Body of pancreas (tissue), 4 donors: ENCODE measurements at regions not wholly inside any gene's neighbourhood (a gene's known extent, or its start where the extent isn't known, plus 50 kb on each side); places are given as distances from the start of the nearest gene placed in this dataset.
"Not testable (repeated sequence)": the region's sequence is repeated elsewhere in the genome, so short reads cannot be mapped to it uniquely, and the experiment has no call there.

Source experiments
- ATAC-seq: fragments of 150-250 bp; one replicate; pipeline ENCODE4 v1.9.1; 2016
- DNase-seq, 4 donors: peaks; one replicate each; pipeline ENCODE4 v3.0.0-alpha.2; 2019
- H3K27ac ChIP-seq, 4 donors: fragments of 200-600 bp; sonication (generic); 1 replicate in 3 of 4; 2 replicates in 1 of 4; pipeline versions ENCODE4 v1.5.1 to v1.6.1; 2016 to 2019; ENCODE audit warnings: mild to moderate bottlenecking in 1 of 4, mixed read lengths in 1 of 4, moderate library complexity in 1 of 4
- H3K27me3 ChIP-seq, 2 donors: fragments of 200-600 bp; sonication (generic); one replicate each; pipeline ENCODE4 v1.6.0; 2016; ENCODE audit warnings: mild to moderate bottlenecking in 1 of 2
- H3K36me3 ChIP-seq, 2 donors: fragments of 200-600 bp; sonication (generic); replicated peaks in 1 of 2; 2 replicates each; pipeline ENCODE4 v1.5.1; 2016; ENCODE audit warnings: low read depth in 2 of 2; ENCODE audit not compliant: insufficient read depth in 1 of 2
- H3K4me1 ChIP-seq: fragments of 200-600 bp; sonication (generic); one replicate; pipeline ENCODE4 v1.6.0; 2016
- H3K4me3 ChIP-seq, 2 donors: fragments of 200-600 bp; sonication (generic); 1 replicate in 1 of 2; 2 replicates in 1 of 2; pipeline ENCODE4 v1.5.1; 2016 to 2019
- H3K9me3 ChIP-seq, 3 donors: fragments of 200-600 bp; sonication (generic); 1 replicate in 2 of 3; 2 replicates in 1 of 3; pipeline ENCODE4 v1.5.1; 2016
- POLR2A ChIP-seq, 3 donors: fragments of 450-650 bp; IDR thresholded peaks; one replicate each; pipeline ENCODE4 v1.6.1; 2016; ENCODE audit warnings: antibody characterized with exemption in 3 of 3, mild to moderate bottlenecking in 2 of 3
- WGBS, 2 donors: methylation state at CpG; one replicate each; pipeline ENCODE4 v1.1.5; 2017; 5-methylcytosine and 5-hydroxymethylcytosine counted together
- intact Hi-C: fragments of 100-400 bp; cut with DNase I; formaldehyde crosslinking; loops from one replicate; pipeline ENCODE4 v1.15.1; 2023
- TF ChIP-seq, protein P1 (sequence below), 7 experiments: fragments of 450-650 bp in 4 of 7; fragments of 200-600 bp in 3 of 7; sonication (generic) in 3 of 7; IDR thresholded peaks; one replicate each; pipeline ENCODE4 v1.5.1; 2016 to 2019; ENCODE audit warnings: antibody characterized with exemption in 7 of 7

DNA sequence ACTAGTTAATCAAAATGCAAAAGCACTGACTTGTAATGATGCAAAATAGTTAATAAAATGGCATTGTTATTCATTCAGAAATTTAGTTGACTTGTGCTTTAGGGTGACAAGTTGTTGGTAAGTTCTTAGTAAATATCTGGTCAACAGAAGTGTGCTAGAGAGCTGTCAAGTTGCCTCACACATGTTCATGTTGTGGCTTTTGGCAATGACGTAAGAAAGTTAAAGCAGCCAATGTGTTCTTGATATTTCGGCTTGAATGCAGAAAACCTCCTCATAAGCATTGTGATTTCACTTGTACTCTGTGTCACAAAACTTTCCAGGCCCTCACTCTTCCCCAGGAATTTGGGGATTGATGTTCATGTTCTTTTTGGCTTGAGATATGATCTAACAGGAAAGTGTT lies 626.7 kb downstream of the PRR16 start:
- Histone ChIP-seq H3K4me3 (no peak overlapping the region), H3K27me3 (no peaks in the 10 kb centered on the region), H3K9me3 (no peaks in the 10 kb centered on the region), H3K36me3 (no peaks in the 10 kb centered on the region), H3K4me1 (no peaks in the 10 kb centered on the region), H3K27ac (no peak overlapping the region)
- WGBS, 2 donors, result 59 to 65% methylated on average over 2 of the region's 2 CpGs
- intact Hi-C loops, result no loop called here
- ATAC-seq (no peak), DNase-seq (no peak)
- TF ChIP-seq, protein P1, sequence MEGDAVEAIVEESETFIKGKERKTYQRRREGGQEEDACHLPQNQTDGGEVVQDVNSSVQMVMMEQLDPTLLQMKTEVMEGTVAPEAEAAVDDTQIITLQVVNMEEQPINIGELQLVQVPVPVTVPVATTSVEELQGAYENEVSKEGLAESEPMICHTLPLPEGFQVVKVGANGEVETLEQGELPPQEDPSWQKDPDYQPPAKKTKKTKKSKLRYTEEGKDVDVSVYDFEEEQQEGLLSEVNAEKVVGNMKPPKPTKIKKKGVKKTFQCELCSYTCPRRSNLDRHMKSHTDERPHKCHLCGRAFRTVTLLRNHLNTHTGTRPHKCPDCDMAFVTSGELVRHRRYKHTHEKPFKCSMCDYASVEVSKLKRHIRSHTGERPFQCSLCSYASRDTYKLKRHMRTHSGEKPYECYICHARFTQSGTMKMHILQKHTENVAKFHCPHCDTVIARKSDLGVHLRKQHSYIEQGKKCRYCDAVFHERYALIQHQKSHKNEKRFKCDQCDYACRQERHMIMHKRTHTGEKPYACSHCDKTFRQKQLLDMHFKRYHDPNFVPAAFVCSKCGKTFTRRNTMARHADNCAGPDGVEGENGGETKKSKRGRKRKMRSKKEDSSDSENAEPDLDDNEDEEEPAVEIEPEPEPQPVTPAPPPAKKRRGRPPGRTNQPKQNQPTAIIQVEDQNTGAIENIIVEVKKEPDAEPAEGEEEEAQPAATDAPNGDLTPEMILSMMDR (IDR thresholded peaks at IDR 0.05), result no peak
- no peak for TF ChIP-seq POLR2A (IDR thresholded peaks at IDR 0.05)

DNA sequence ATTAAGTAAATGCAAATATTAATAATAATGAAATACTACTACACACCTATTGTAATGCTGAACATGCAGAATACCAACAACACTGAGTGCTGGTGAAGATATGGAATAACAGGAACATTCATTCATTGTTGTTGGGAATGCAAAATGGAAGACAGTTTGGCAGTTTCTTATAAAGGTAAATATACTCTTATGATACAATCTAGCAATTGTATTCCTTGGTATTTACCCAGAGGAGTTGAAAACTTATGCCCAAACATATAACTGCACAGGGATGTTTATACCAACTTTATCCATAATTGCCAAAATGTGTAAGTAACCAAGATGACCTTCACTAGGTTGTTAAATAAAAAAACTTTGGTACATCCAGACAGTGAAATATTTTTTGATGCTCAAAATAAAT lies 636.8 kb downstream of the PRR16 start:
- ATAC-seq (no peak), DNase-seq (no peak)
- TF ChIP-seq POLR2A (IDR thresholded peaks at IDR 0.05), result no peak
- TF ChIP-seq, protein P1 (IDR thresholded peaks at IDR 0.05), result no peak
- Histone ChIP-seq H3K36me3 (no peaks in the 10 kb centered on the region), H3K4me1 (no peaks in the 10 kb centered on the region), H3K9me3 (no peaks in the 10 kb centered on the region), H3K27ac (no peak overlapping the region), H3K27me3 (no peaks in the 10 kb centered on the region), H3K4me3 (no peak overlapping the region)
- intact Hi-C loops, result no loop called here

DNA sequence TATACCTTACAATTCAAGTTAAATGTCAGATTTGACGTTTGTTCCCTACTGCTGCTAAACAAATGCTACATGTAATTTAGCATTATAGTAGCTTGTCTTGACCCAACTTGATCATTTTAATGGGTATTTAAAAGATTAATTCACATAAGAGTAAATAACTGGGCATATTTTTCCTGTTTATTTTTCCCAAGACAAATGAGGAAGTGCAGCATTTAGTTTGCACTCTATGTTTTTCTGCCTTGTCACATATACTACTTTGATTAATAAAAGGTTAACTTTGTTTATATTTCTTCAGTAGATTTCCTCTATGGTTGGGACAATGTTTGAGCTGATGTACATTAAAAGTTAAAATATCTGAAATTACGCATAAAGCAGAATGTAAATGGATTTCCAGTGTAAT lies 641.8 kb downstream of the PRR16 start:
- no peak overlapping the region for H3K27ac ChIP-seq
- WGBS, 2 donors, result 52 to 64% methylated on average over 2 of the region's 2 CpGs
- no peaks in the 10 kb centered on the region for H3K36me3 ChIP-seq
- intact Hi-C loops, result no loop called here
- H3K4me1 ChIP-seq, result no peaks in the 10 kb centered on the region
- H3K4me3 ChIP-seq, result no peak overlapping the region
- H3K27me3 ChIP-seq, result no peaks in the 10 kb centered on the region
- no peak for ATAC-seq
- no peaks in the 10 kb centered on the region for H3K9me3 ChIP-seq
- TF ChIP-seq, protein P1 (IDR thresholded peaks at IDR 0.05), result no peak
- no peak for TF ChIP-seq POLR2A (IDR thresholded peaks at IDR 0.05)
- DNase-seq, result no peak

DNA sequence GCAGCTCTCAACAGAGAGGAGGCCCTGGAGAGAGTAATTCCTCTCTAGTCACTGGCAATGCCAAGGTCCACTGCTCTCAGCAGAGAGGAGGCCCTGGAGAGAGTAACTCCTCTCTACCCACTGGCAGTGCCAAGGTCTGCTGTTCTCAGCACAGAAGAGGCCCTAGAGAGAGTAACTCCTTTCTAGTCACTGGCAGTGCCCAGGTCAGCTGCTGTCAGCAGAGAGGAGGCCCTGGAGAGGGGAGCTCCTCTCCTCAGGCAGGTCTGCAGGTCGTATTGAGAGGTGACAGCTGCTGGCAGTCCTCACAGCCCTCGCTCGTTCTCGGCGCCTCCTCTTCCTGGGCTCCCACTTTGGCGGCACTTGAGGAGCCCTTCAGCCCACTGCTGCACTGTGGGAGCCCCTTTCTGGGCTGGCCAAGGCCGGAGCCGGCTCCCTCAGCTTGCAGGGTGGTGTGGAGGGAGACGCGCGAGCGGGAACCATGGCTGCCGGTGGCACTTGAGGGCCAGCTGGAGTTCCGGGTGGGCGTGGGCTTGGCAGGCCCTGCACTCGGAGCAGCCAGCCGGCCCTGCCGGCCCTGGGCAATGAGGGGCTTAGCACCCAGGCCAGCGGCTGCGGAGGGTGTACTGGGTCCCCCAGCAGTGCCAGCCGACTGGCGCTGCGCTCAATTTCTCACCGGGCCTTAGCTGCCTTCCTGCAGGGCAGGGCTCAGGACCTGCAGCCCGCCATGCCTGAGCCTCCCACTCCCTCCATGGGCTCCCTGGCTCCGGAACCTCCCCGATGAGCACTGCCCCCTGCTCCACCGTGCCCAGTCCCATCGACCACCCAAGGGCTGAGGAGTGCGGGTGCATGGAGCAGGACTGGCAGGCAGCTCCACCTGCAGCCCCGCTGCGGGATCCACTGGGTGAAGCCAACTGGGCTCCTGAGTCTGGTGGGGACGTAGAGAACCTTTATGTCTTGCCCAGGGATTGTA lies 642.9 kb downstream of the PRR16 start:
- H3K27me3 ChIP-seq, intact Hi-C loops, ATAC-seq, H3K27ac ChIP-seq, H3K4me1 ChIP-seq, H3K9me3 ChIP-seq, DNase-seq, H3K4me3 ChIP-seq, H3K36me3 ChIP-seq: not testable (repeated sequence)
- 88 to 92% methylated on average over 2 to 24 of the region's 33 CpGs for WGBS, 2 donors

DNA sequence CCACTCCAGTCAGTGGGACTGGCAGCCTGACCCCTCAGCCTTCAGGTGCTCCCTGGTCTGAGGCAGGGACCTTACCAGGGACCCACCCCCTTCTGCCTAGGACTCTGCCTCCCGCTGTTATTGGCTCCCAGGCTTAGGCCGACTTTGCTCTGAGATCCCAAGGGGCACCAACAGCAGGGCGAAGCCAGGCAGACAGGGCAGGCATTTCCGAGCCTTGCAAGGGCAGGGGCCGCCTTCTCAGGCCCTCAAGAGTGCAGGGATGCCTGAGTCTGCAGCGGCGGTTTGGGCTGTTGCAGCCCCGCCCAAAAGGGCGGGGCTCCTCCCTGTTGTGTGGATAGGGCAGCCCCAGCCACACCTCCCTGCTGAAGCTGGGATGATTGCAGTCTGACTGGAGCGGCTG lies 644.6 kb downstream of the PRR16 start:
- Histone ChIP-seq H3K4me3 (no peak overlapping the region), H3K4me1 (no peaks in the 10 kb centered on the region), H3K9me3 (no peaks in the 10 kb centered on the region), H3K36me3 (no peaks in the 10 kb centered on the region), H3K27me3 (no peaks in the 10 kb centered on the region), H3K27ac (no peak overlapping the region)
- 71 to 74% methylated on average over 6 to 10 of the region's 10 CpGs for WGBS, 2 donors
- TF ChIP-seq POLR2A (IDR thresholded peaks at IDR 0.05), result no peak
- intact Hi-C loops, result no loop called here
- DNase-seq, result no peak
- ATAC-seq, result no peak

DNA sequence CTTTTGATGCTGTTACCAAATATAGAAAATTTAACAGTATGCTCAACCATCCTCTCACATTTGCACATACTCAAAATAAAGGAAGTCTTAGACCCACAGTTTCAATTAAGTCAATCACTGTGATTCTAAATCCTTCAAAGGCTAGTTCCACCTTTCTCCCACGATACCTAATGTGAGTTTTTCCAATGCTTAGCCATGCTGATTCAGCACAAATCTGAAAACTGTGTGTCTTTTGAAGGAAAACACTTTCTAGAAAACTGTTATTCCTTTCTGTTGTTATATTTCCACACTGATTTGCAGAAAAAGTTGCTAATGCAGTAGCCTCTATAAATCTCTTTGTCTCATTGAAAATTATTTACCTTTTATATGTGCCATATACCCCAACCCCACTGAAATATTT lies 645.7 kb downstream of the PRR16 start:
- H3K9me3 ChIP-seq, result no peaks in the 10 kb centered on the region
- no peak overlapping the region for H3K4me3 ChIP-seq
- no peaks in the 10 kb centered on the region for H3K27me3 ChIP-seq
- no peak overlapping the region for H3K27ac ChIP-seq
- intact Hi-C loops, result no loop called here
- DNase-seq (no peak), ATAC-seq (no peak)
- H3K4me1 ChIP-seq, result no peaks in the 10 kb centered on the region
- no peak for TF ChIP-seq POLR2A (IDR thresholded peaks at IDR 0.05)
- TF ChIP-seq, protein P1 (IDR thresholded peaks at IDR 0.05), result no peak
- 42 to 43% methylated on average over 1 of the region's 1 CpG for WGBS, 2 donors
- H3K36me3 ChIP-seq, result no peaks in the 10 kb centered on the region
